OCI-LY7 (cell line): ENCODE measurements at regions not wholly inside any gene's neighbourhood (a gene's known extent, or its start where the extent isn't known, plus 50 kb on each side); places are given as distances from the start of the nearest gene placed in this dataset.

Experiments used
- EZH2phosphoT487 ChIP-seq: fragments of 200-600 bp; sonication (generic); IDR thresholded peaks from 2 replicates; pipeline ENCODE4 v1.6.1; 2018; ENCODE audit warnings: low read depth, borderline replicate concordance, mild to moderate bottlenecking, mixed run types, antibody characterized with exemption, low read length, moderate library complexity, mixed read lengths
- TF ChIP-seq, protein P1 (sequence below): fragments of 200-600 bp; sonication (generic); conservative IDR thresholded peaks from 2 replicates; pipeline ENCODE4 v1.5.1; 2014; ENCODE audit warnings: mild to moderate bottlenecking, antibody characterized with exemption, low read length, moderate library complexity, mixed read lengths

DNA sequence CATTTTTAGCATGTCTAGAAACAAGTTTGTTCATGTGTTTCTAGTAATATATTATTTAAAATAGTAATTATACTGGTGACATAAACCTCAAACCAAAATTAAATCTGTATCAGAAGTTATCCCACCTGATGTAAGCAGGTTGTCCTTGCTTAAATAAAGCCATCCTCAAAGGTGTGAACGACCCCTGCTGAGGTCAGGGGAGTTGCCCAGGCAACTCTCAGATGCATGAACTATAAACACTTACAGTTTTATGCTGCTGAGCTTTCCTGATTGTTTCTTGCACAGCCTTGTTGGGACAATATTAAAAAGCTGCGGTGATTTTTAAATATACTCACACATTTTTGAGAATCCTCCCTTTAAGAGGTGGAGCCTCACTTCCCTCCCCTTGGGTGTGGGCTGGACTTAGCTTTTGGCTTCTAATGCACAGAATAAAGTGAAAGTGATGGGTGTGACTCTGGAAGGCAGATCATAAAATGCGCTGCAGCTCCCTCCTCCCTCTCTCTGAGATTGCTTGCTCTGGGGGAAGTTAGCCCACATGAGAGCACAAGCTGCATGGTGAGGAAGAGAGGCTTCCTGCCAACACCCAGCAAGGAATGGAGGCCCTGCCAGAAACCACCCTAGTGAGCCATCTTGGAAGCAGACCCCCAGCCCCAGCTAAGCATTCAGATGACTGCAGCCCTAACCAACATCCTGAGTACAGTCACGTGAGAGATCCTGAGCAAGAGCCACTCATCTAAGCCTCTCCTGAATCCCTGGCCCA lies 152.7 kb downstream of the SKIDA1 start:
- TF ChIP-seq, protein P1, sequence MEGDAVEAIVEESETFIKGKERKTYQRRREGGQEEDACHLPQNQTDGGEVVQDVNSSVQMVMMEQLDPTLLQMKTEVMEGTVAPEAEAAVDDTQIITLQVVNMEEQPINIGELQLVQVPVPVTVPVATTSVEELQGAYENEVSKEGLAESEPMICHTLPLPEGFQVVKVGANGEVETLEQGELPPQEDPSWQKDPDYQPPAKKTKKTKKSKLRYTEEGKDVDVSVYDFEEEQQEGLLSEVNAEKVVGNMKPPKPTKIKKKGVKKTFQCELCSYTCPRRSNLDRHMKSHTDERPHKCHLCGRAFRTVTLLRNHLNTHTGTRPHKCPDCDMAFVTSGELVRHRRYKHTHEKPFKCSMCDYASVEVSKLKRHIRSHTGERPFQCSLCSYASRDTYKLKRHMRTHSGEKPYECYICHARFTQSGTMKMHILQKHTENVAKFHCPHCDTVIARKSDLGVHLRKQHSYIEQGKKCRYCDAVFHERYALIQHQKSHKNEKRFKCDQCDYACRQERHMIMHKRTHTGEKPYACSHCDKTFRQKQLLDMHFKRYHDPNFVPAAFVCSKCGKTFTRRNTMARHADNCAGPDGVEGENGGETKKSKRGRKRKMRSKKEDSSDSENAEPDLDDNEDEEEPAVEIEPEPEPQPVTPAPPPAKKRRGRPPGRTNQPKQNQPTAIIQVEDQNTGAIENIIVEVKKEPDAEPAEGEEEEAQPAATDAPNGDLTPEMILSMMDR, result no peak
- TF ChIP-seq EZH2phosphoT487, result no peak
